ENCODE measurements at regions not wholly inside any gene's neighbourhood (a gene's known extent, or its start where the extent isn't known, plus 50 kb on each side); places are given as distances from the start of the nearest gene placed in this dataset.

DNA sequence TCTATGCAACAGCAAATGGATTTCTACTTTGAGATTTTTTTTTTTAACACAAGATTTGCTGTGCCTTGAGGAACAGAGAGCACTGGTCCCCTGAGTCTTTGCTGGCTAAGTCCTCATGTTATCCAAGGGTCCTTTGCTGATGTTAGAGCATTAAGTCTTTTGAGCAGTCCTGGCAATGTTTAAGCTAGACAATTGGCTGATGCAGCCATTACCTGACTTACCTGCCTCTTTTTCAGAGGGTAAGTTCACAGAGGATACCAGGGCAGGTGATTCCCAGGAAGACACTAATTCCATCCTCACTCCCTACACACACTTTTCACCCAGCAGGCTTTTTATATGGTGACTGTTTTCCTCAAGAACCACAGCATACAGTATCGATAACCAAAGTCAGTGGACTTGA lies 337.7 kb downstream of the HDGFL1 start:
- no peak overlapping the region for H3K4me3 ChIP-seq (replicated peaks; ENCODE audit: low read depth, low read length)
- DNase-seq (ENCODE audit: low read depth): no peak
- TF ChIP-seq CTCF (IDR thresholded peaks at IDR 0.05; ENCODE audit: low read length, missing control alignments): no peak

DNA sequence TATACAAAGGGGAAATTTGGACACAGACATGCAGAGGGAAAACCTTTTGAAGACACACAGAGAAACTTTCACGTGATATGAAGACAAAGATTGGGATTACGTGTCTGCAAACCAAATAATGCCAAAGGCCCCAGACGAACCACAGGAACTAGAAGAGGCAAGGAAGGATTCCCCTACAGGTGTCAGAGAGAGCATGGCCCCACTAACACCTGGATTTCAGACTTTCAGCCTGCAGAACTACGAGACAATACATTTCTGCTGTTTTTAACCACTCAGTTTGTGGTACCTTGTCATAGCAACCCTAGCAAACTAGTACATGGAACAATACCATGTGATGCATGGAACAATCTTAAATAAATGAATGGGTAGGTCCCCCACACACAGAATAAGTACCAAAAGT lies 341.0 kb downstream of the HDGFL1 start:
- no peak for DNase-seq (ENCODE audit: low read depth)
- H3K4me3 ChIP-seq (replicated peaks; ENCODE audit: low read depth, low read length): no peak overlapping the region
- no peak for TF ChIP-seq CTCF (IDR thresholded peaks at IDR 0.05; ENCODE audit: low read length, missing control alignments)

GRCh38 chr6:22913612-22914011 lies 344.2 kb downstream of the HDGFL1 start:
- H3K4me3 ChIP-seq (replicated peaks; ENCODE audit: low read depth, low read length): no peak overlapping the region
- no peak for TF ChIP-seq CTCF (IDR thresholded peaks at IDR 0.05; ENCODE audit: low read length, missing control alignments)
- DNase-seq (ENCODE audit: low read depth): no peak

DNA sequence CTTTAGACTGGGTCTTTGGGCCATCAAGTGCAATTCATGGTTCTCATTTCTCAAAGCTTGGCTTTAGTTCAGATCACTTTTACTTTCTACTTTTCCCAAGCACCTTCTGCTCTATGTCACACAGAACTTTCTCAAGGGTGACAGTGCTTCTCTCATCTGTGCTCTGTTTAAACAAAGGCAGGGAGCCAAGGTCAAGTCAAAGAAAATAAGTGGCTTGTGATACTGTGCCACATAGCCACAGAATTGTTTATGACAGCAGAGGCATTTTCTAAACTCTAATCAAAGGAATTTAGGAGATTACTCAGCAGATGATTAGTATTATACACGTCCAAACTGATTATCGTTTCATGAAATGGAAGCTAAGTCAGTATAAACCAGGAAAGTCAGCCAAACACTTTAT lies 348.0 kb downstream of the HDGFL1 start:
- TF ChIP-seq CTCF (IDR thresholded peaks at IDR 0.05; ENCODE audit: low read length, missing control alignments): no peak
- no peak overlapping the region for H3K4me3 ChIP-seq (replicated peaks; ENCODE audit: low read depth, low read length)
- no peak for DNase-seq (ENCODE audit: low read depth)

GRCh38 chr6:22921828-22922227 lies 352.5 kb downstream of the HDGFL1 start:
- H3K4me3 ChIP-seq (replicated peaks; ENCODE audit: low read depth, low read length): no peak overlapping the region
- no peak for DNase-seq (ENCODE audit: low read depth)
- no peak for TF ChIP-seq CTCF (IDR thresholded peaks at IDR 0.05; ENCODE audit: low read length, missing control alignments)

DNA sequence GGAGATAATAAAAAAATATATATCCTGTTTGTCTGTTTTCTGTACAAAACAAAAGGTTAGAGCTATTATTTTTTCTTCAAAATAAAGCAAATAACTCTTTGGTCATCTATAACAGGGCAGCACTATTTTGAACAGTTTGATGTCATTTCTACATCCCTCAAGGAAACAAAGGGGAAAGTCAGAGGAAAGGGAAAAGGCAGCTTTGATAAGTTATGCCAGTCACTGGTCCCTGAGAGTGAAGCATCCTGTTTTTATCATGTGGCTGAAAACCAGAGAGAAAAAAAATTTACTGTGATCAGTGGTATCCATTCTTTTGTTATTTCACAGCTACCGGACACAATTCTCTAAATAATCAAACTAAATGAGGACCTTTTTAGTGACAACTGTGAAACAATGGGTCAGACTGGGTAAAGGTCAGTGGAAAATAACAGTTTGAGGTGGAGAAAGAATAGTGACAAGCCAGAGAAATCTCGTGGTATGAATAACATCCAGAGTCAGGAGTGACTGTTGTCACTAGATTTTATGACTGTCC lies 356.0 kb downstream of the HDGFL1 start:
- no peak for TF ChIP-seq CTCF (IDR thresholded peaks at IDR 0.05; ENCODE audit: low read length, missing control alignments)
- H3K4me3 ChIP-seq (replicated peaks; ENCODE audit: low read depth, low read length): no peak overlapping the region
- DNase-seq (ENCODE audit: low read depth): no peak

Measured in fibroblast of pulmonary artery (primary cell).